ENCODE measurements at regions not wholly inside any gene's neighbourhood (a gene's known extent, or its start where the extent isn't known, plus 50 kb on each side); places are given as distances from the start of the nearest gene placed in this dataset.
"Not testable (repeated sequence)": the region's sequence is repeated elsewhere in the genome, so short reads cannot be mapped to it uniquely, and the experiment has no call there.

GRCh38 chr12:102298022-102298421, 100.4 kb upstream of the PMCH start:
- no peak for DNase-seq (ENCODE audit: low spot score)

DNA sequence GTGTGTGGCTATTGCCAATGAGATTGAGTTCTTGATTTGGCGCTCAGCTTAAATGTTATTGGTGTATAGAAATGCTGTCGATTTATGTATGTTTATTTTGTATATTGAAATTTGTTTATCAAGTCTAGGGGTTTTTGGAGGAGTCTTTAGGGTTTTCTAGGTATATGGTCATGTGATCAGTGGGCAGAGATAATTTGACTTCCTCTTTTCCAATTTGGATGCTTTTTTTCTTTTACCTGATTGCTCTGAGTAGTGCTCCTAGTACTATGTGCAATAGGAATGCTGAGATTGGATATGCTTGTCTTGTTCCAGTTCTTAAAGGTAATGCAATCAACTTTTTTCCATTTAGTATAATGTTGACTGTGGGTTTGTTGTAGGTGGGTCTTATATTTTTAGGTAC, 99.8 kb upstream of the PMCH start:
- DNase-seq (ENCODE audit: low spot score), result no peak

GRCh38 chr12:102294568-102294967, 96.9 kb upstream of the PMCH start:
- DNase-seq (ENCODE audit: low spot score), result no peak

DNA sequence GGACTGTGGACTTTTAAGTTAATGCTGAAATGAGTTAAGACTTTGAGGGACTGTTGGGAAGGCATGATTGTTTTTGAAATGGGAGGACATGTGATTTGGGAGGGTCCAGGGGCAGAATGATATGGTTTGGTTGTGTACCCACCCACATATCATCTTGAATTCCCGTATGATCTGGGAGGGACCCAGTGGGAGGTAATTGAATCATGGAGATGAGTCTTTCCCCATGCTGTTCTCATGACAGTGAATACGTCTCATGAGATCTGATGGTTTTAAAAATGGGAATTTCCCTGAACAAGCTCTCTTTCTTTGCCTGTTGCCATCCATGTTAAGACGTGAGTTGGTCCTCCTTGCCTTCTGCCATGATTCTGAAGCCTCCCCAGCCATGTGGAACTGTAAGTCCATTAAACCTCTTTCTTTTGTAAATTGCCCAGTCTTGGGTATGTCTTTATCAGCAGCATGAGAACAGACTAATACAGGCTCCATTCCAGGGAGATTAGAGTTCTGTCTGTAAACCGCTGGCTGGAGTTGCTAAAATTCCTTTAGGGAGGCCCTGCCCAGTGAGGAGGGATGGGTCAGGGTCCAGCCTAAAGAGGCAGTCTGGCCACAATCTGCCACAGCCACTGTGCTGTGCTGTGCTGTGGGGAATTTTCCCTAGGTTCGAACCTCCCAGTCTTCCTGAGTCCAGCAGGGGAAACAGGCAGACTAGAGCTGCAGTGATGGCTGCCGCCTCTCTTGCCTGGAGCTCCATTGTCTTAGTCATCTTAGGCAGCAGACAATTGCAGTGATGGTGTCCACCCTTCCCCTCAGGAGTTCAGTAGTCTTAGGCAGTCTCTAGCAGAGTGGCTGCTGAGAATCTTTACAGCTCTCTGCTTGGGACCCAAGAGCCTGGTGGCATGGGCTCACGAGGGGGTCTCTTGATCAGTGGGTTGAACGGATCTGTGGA, 94.1 kb upstream of the PMCH start:
- not testable (repeated sequence) for DNase-seq (ENCODE audit: low spot score)

DNA sequence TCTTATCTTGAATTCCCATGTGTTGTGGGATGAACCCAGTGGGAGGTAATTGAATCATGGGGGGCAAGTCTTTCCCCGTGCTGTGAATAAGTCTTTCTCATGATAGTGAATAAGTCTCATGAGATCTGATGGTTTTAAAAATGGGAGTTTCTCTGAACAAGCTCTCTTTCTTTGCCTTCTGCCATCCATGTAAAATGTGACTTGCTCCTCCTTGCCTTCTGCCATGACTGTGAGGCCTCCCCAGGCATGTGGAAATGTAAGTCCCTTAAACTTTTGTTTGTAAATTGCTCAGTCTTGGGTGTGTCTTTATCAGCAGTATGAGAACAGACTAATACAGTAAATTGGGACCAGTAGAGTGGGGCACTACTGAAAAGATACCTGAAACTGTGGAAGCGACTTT, 92.1 kb upstream of the PMCH start:
- not testable (repeated sequence) for DNase-seq (ENCODE audit: low spot score)

DNA sequence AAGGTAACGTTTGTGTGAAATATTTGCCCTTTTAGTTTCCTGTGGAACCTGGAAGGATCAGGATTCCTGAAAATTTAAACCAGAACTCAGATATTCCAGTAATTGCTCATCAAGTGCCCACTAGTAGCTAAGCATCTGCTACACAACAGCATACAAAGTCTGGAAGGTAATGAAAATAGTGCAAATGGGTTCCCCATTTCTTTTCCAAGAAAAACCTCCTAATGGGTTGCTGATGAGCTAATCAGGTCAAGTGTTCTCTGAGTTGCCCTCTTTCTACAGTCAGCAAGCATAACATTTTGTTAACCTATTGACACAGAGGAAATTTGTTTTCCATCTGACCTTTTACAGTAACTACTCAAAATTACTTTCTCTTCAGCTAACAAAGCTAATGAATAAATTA, 83.6 kb upstream of the PMCH start:
- no peak for DNase-seq (ENCODE audit: low spot score)

- DNase-seq (ENCODE audit: low spot score), result not testable (repeated sequence)
Observed at GRCh38 chr12:102255687-102256086, 58.1 kb upstream of the PMCH start.

- DNase-seq (ENCODE audit: low spot score), result not testable (repeated sequence)
Observed at GRCh38 chr12:102251005-102251404, 53.4 kb upstream of the PMCH start.

DNA sequence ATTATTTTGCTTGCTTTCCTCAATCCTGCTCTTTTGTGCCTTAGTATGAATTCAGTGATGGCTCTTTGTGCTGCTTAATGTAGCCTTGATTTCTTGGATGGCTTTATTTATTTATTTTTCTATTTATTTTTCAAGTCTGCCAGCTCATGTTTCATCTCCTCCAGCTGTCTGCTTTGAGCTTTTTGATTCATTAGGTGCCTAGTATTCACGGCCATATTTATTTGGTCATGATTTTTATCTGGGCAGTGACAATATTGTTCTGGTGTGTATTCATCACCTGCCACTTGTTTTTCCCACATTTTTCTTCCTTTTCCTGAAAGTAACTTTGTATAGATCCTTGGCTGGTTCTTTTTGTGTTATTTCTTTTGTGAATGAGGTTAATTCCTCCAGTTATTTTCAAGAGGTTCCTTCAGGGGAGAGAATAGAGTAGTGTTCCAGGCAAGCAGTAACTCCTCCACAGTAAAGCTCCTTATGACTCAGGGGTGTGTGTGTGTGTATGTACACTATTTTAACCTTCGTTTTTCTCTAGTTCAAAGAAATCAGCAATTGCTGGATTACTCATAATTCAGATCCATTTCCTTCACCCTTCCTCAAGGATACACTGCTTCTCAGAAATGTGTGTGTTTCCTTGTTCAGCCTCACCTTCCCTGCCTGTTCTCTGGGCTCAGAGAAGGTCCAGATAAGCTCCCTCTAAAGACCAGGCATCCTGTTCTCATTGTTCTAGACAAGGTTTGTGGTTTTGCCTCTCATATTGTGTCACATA, 51.6 kb upstream of the PMCH start:
- no peak for DNase-seq (ENCODE audit: low spot score)
